NCI-H2227 treated with DMSO at 0.1 percent for 48 hours (cell line): ENCODE measurements at regions not wholly inside any gene's neighbourhood (a gene's known extent, or its start where the extent isn't known, plus 50 kb on each side); places are given as distances from the start of the nearest gene placed in this dataset.

ENCODE experiments used
- DNase-seq: peaks from one replicate; lab custom pipeline; 2025; lab: John Stamatoyannopoulos, UW

- DNase-seq: no peak
Measured at GRCh38 chr22:47445716-47446290, 683.4 kb downstream of the TBC1D22A start.

GRCh38 chr22:47445212-47445611, 682.8 kb downstream of the TBC1D22A start:
- no peak for DNase-seq

- DNase-seq: no peak
Measured at GRCh38 chr22:47444746-47445065, 682.3 kb downstream of the TBC1D22A start.

GRCh38 chr22:47443836-47444745, 681.6 kb downstream of the TBC1D22A start:
- DNase-seq: no peak

GRCh38 chr22:47442821-47443220, 680.4 kb downstream of the TBC1D22A start:
- no peak for DNase-seq

GRCh38 chr22:47439643-47440265, 677.3 kb downstream of the TBC1D22A start:
- no peak for DNase-seq

GRCh38 chr22:47437636-47438035, 675.2 kb downstream of the TBC1D22A start:
- no peak for DNase-seq

- no peak for DNase-seq
Measured at GRCh38 chr22:47437110-47437509, 674.7 kb downstream of the TBC1D22A start.

- no peak for DNase-seq
Measured at GRCh38 chr22:47435826-47436225, 673.4 kb downstream of the TBC1D22A start.

GRCh38 chr22:47435204-47435487, 672.7 kb downstream of the TBC1D22A start:
- DNase-seq: no peak

- DNase-seq: no peak
Measured at GRCh38 chr22:47434336-47435203, 672.1 kb downstream of the TBC1D22A start.

- DNase-seq: no peak
Measured at GRCh38 chr22:47433627-47434026, 671.2 kb downstream of the TBC1D22A start.

GRCh38 chr22:47432683-47433082, 670.2 kb downstream of the TBC1D22A start:
- no peak for DNase-seq

- DNase-seq: no peak
Measured at GRCh38 chr22:47423861-47424820, 661.7 kb downstream of the TBC1D22A start.

GRCh38 chr22:47423266-47423665, 660.8 kb downstream of the TBC1D22A start:
- DNase-seq: no peak

- DNase-seq: no peak
Measured at GRCh38 chr22:47422736-47423135, 660.3 kb downstream of the TBC1D22A start.

- DNase-seq: no peak
Measured at GRCh38 chr22:47421846-47422245, 659.4 kb downstream of the TBC1D22A start.

GRCh38 chr22:47420211-47420610, 657.8 kb downstream of the TBC1D22A start:
- no peak for DNase-seq

GRCh38 chr22:47419239-47419638, 656.8 kb downstream of the TBC1D22A start:
- DNase-seq: no peak

GRCh38 chr22:47417699-47418098, 655.2 kb downstream of the TBC1D22A start:
- no peak for DNase-seq

GRCh38 chr22:47411006-47411405, 648.6 kb downstream of the TBC1D22A start:
- DNase-seq: no peak
